ENCODE measurements at regions not wholly inside any gene's neighbourhood (a gene's known extent, or its start where the extent isn't known, plus 50 kb on each side); places are given as distances from the start of the nearest gene placed in this dataset.

GRCh38 chr5:108607421-108607820, 140.3 kb upstream of the FER start:
- Histone ChIP-seq H3K4me3 (ENCODE audit: low read length) (no peak overlapping the region), H3K79me2 (ENCODE audit: low read length) (no peaks in the 10 kb centered on the region), H3K36me3 (replicated peaks; ENCODE audit: insufficient read depth, low read length) (no peaks in the 10 kb centered on the region), H3F3A (ENCODE audit: insufficient read depth, low read length) (no peaks in the 10 kb centered on the region), H3K4me1 (ENCODE audit: low read length) (no peaks in the 10 kb centered on the region), H3K27me3 (replicated peaks; ENCODE audit: insufficient read depth, low read length) (no peaks in the 10 kb centered on the region), H2AFZ (ENCODE audit: low read length) (no peak overlapping the region), H3K9me2 (replicated peaks; ENCODE audit: insufficient read depth, low read length) (no peaks in the 10 kb centered on the region), H3K27ac (ENCODE audit: low read length) (no peak overlapping the region), H3K9ac (ENCODE audit: low read length) (no peak overlapping the region), H3K9me3 (replicated peaks; ENCODE audit: insufficient read depth, low read length) (no peaks in the 10 kb centered on the region), H4K20me1 (ENCODE audit: insufficient read depth, low read length) (no peaks in the 10 kb centered on the region), H3K4me2 (ENCODE audit: low read depth, low read length) (no peak overlapping the region)
- TF ChIP-seq, protein P1, sequence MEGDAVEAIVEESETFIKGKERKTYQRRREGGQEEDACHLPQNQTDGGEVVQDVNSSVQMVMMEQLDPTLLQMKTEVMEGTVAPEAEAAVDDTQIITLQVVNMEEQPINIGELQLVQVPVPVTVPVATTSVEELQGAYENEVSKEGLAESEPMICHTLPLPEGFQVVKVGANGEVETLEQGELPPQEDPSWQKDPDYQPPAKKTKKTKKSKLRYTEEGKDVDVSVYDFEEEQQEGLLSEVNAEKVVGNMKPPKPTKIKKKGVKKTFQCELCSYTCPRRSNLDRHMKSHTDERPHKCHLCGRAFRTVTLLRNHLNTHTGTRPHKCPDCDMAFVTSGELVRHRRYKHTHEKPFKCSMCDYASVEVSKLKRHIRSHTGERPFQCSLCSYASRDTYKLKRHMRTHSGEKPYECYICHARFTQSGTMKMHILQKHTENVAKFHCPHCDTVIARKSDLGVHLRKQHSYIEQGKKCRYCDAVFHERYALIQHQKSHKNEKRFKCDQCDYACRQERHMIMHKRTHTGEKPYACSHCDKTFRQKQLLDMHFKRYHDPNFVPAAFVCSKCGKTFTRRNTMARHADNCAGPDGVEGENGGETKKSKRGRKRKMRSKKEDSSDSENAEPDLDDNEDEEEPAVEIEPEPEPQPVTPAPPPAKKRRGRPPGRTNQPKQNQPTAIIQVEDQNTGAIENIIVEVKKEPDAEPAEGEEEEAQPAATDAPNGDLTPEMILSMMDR (IDR thresholded peaks at IDR 0.05; ENCODE audit: low read length), result no peak
- TF ChIP-seq EZH2 (optimal IDR thresholded peaks at IDR 0.05; ENCODE audit: low read depth, low read length) (no peak), EZH2phosphoT487 (IDR thresholded peaks at IDR 0.05; ENCODE audit: low read length) (no peak)
- no peak for DNase-seq

DNA sequence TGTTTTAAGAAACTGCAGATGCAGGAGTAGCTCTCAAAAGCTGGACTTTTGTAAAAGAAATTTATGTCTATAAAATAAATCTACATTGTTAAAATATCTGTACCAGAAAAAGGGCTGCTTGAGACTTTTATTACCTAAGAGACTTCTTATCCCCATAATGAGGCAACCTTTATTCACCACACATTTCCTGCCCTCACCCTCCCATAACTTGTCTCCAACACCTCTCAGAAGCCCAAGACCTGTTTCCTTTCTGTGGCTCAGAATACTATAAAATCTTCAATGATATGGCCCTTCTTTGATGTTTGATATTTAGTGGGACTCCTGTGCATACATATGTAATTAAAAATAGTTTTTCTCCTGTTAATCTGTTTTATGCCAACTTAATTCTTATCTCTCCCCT, 141.5 kb upstream of the FER start:
- no peaks in the 10 kb centered on the region for H3F3A ChIP-seq (ENCODE audit: insufficient read depth, low read length)
- no peaks in the 10 kb centered on the region for H3K9me3 ChIP-seq (replicated peaks; ENCODE audit: insufficient read depth, low read length)
- no peak overlapping the region for H3K9ac ChIP-seq (ENCODE audit: low read length)
- no peaks in the 10 kb centered on the region for H3K79me2 ChIP-seq (ENCODE audit: low read length)
- no peak for DNase-seq
- no peak overlapping the region for H3K4me2 ChIP-seq (ENCODE audit: low read depth, low read length)
- TF ChIP-seq, protein P1 (IDR thresholded peaks at IDR 0.05; ENCODE audit: low read length), result no peak
- TF ChIP-seq EZH2phosphoT487 (IDR thresholded peaks at IDR 0.05; ENCODE audit: low read length), result no peak
- TF ChIP-seq EZH2 (optimal IDR thresholded peaks at IDR 0.05; ENCODE audit: low read depth, low read length), result no peak
- no peaks in the 10 kb centered on the region for H3K4me1 ChIP-seq (ENCODE audit: low read length)
- H3K27ac ChIP-seq (ENCODE audit: low read length), result no peak overlapping the region
- H2AFZ ChIP-seq (ENCODE audit: low read length), result no peak overlapping the region
- no peaks in the 10 kb centered on the region for H4K20me1 ChIP-seq (ENCODE audit: insufficient read depth, low read length)
- H3K9me2 ChIP-seq (replicated peaks; ENCODE audit: insufficient read depth, low read length), result no peaks in the 10 kb centered on the region
- H3K36me3 ChIP-seq (replicated peaks; ENCODE audit: insufficient read depth, low read length), result no peaks in the 10 kb centered on the region
- no peak overlapping the region for H3K4me3 ChIP-seq (ENCODE audit: low read length)
- no peaks in the 10 kb centered on the region for H3K27me3 ChIP-seq (replicated peaks; ENCODE audit: insufficient read depth, low read length)

- Histone ChIP-seq H3K9me3 (replicated peaks; ENCODE audit: insufficient read depth, low read length) (no peaks in the 10 kb centered on the region), H3K9ac (ENCODE audit: low read length) (no peak overlapping the region), H3K27ac (ENCODE audit: low read length) (no peak overlapping the region), H3K4me2 (ENCODE audit: low read depth, low read length) (no peak overlapping the region), H3F3A (ENCODE audit: insufficient read depth, low read length) (no peaks in the 10 kb centered on the region), H3K79me2 (ENCODE audit: low read length) (no peaks in the 10 kb centered on the region), H3K27me3 (replicated peaks; ENCODE audit: insufficient read depth, low read length) (no peaks in the 10 kb centered on the region), H3K4me1 (ENCODE audit: low read length) (no peaks in the 10 kb centered on the region), H2AFZ (ENCODE audit: low read length) (no peak overlapping the region), H4K20me1 (ENCODE audit: insufficient read depth, low read length) (no peaks in the 10 kb centered on the region), H3K36me3 (replicated peaks; ENCODE audit: insufficient read depth, low read length) (no peaks in the 10 kb centered on the region), H3K4me3 (ENCODE audit: low read length) (no peak overlapping the region), H3K9me2 (replicated peaks; ENCODE audit: insufficient read depth, low read length) (no peaks in the 10 kb centered on the region)
- DNase-seq, result no peak
- TF ChIP-seq, protein P1 (IDR thresholded peaks at IDR 0.05; ENCODE audit: low read length), result no peak
- TF ChIP-seq EZH2phosphoT487 (IDR thresholded peaks at IDR 0.05; ENCODE audit: low read length) (no peak), EZH2 (optimal IDR thresholded peaks at IDR 0.05; ENCODE audit: low read depth, low read length) (no peak)
Measured at GRCh38 chr5:108602830-108603229, 144.9 kb upstream of the FER start.
